ENCODE measurements at regions not wholly inside any gene's neighbourhood (a gene's known extent, or its start where the extent isn't known, plus 50 kb on each side); places are given as distances from the start of the nearest gene placed in this dataset.

GRCh38 chr12:92519284-92519683, 183.5 kb upstream of the PLEKHG7 start:
- H3F3A ChIP-seq (ENCODE audit: insufficient read depth, low read length), result no peaks in the 10 kb centered on the region
- H3K79me2 ChIP-seq (ENCODE audit: low read length), result no peaks in the 10 kb centered on the region
- H3K9me3 ChIP-seq (replicated peaks; ENCODE audit: insufficient read depth, low read length), result no peaks in the 10 kb centered on the region
- H4K20me1 ChIP-seq (ENCODE audit: insufficient read depth, low read length), result no peaks in the 10 kb centered on the region
- no peak overlapping the region for H3K4me2 ChIP-seq (ENCODE audit: low read depth, low read length)
- H3K36me3 ChIP-seq (replicated peaks; ENCODE audit: insufficient read depth, low read length), result no peaks in the 10 kb centered on the region
- H2AFZ ChIP-seq (ENCODE audit: low read length), result no peak overlapping the region
- H3K27me3 ChIP-seq (replicated peaks; ENCODE audit: insufficient read depth, low read length), result no peaks in the 10 kb centered on the region
- H3K9ac ChIP-seq (ENCODE audit: low read length), result no peak overlapping the region
- no peak for DNase-seq
- H3K4me1 ChIP-seq (ENCODE audit: low read length), result no peaks in the 10 kb centered on the region
- H3K4me3 ChIP-seq (ENCODE audit: low read length), result no peak overlapping the region
- TF ChIP-seq CTCF (IDR thresholded peaks at IDR 0.05; ENCODE audit: low read length) (no peak), EZH2 (optimal IDR thresholded peaks at IDR 0.05; ENCODE audit: low read depth, low read length) (no peak), EZH2phosphoT487 (IDR thresholded peaks at IDR 0.05; ENCODE audit: low read length) (no peak)
- H3K9me2 ChIP-seq (replicated peaks; ENCODE audit: insufficient read depth, low read length), result no peaks in the 10 kb centered on the region
- H3K27ac ChIP-seq (ENCODE audit: low read length), result no peak overlapping the region

- no peak for DNase-seq
- no peaks in the 10 kb centered on the region for H3K9me2 ChIP-seq (replicated peaks; ENCODE audit: insufficient read depth, low read length)
- H3K4me2 ChIP-seq (ENCODE audit: low read depth, low read length), result no peak overlapping the region
- no peaks in the 10 kb centered on the region for H3K9me3 ChIP-seq (replicated peaks; ENCODE audit: insufficient read depth, low read length)
- TF ChIP-seq EZH2 (optimal IDR thresholded peaks at IDR 0.05; ENCODE audit: low read depth, low read length) (no peak), CTCF (IDR thresholded peaks at IDR 0.05; ENCODE audit: low read length) (no peak), EZH2phosphoT487 (IDR thresholded peaks at IDR 0.05; ENCODE audit: low read length) (no peak)
- H4K20me1 ChIP-seq (ENCODE audit: insufficient read depth, low read length), result no peaks in the 10 kb centered on the region
- H3K4me1 ChIP-seq (ENCODE audit: low read length), result no peaks in the 10 kb centered on the region
- H3K4me3 ChIP-seq (ENCODE audit: low read length), result no peak overlapping the region
- H3K36me3 ChIP-seq (replicated peaks; ENCODE audit: insufficient read depth, low read length), result no peaks in the 10 kb centered on the region
- H2AFZ ChIP-seq (ENCODE audit: low read length), result no peak overlapping the region
- no peaks in the 10 kb centered on the region for H3F3A ChIP-seq (ENCODE audit: insufficient read depth, low read length)
- no peak overlapping the region for H3K27ac ChIP-seq (ENCODE audit: low read length)
- H3K27me3 ChIP-seq (replicated peaks; ENCODE audit: insufficient read depth, low read length), result no peaks in the 10 kb centered on the region
- no peak overlapping the region for H3K9ac ChIP-seq (ENCODE audit: low read length)
- no peaks in the 10 kb centered on the region for H3K79me2 ChIP-seq (ENCODE audit: low read length)
These were observed 184.7 kb upstream of the PLEKHG7 start for GRCh38 chr12:92518071-92518470.

- no peak for TF ChIP-seq EZH2 (optimal IDR thresholded peaks at IDR 0.05; ENCODE audit: low read depth, low read length)
- TF ChIP-seq EZH2phosphoT487 (IDR thresholded peaks at IDR 0.05; ENCODE audit: low read length), result no peak
- no peak for TF ChIP-seq CTCF (IDR thresholded peaks at IDR 0.05; ENCODE audit: low read length)
- no peaks in the 10 kb centered on the region for H3K27me3 ChIP-seq (replicated peaks; ENCODE audit: insufficient read depth, low read length)
- H3K36me3 ChIP-seq (replicated peaks; ENCODE audit: insufficient read depth, low read length), result no peaks in the 10 kb centered on the region
- no peak overlapping the region for H3K4me2 ChIP-seq (ENCODE audit: low read depth, low read length)
- no peaks in the 10 kb centered on the region for H4K20me1 ChIP-seq (ENCODE audit: insufficient read depth, low read length)
- H3K9ac ChIP-seq (ENCODE audit: low read length), result no peak overlapping the region
- no peaks in the 10 kb centered on the region for H3K79me2 ChIP-seq (ENCODE audit: low read length)
- no peak overlapping the region for H3K4me3 ChIP-seq (ENCODE audit: low read length)
- H3K27ac ChIP-seq (ENCODE audit: low read length), result no peak overlapping the region
- H3F3A ChIP-seq (ENCODE audit: insufficient read depth, low read length), result no peaks in the 10 kb centered on the region
- no peaks in the 10 kb centered on the region for H3K9me3 ChIP-seq (replicated peaks; ENCODE audit: insufficient read depth, low read length)
- no peak for DNase-seq
- no peaks in the 10 kb centered on the region for H3K4me1 ChIP-seq (ENCODE audit: low read length)
- H2AFZ ChIP-seq (ENCODE audit: low read length), result no peak overlapping the region
- no peaks in the 10 kb centered on the region for H3K9me2 ChIP-seq (replicated peaks; ENCODE audit: insufficient read depth, low read length)
These were observed 186.6 kb upstream of the PLEKHG7 start for GRCh38 chr12:92516277-92516600.
